IMR-90 (cell line): ENCODE measurements at regions not wholly inside any gene's neighbourhood (a gene's known extent, or its start where the extent isn't known, plus 50 kb on each side); places are given as distances from the start of the nearest gene placed in this dataset.

Experiments
- ATAC-seq: fragments of 200-7000 bp; cut with Tn5 transposase; 2 replicates; pipeline ENCODE4 v1.9.1; 2020; ENCODE audit warnings: low read depth, mild to moderate bottlenecking, moderate library complexity
- BruUV-seq: library from RNA; stranded (reverse); fragments of 400-500 nt; replicated peaks from 2 replicates; lab custom pipeline; 2021; lab: Mats Ljungman, UMichigan
- CTCF ChIA-PET: fragments of 300-600 bp; formaldehyde crosslinking; extraction: SDS; loops from one replicate; lab custom pipeline; 2021; ENCODE audit warnings: antibody characterized with exemption; lab: Yijun Ruan, JAX
- POLR2A ChIA-PET: fragments of 300-600 bp; sonication (Branson Sonifier 250); formaldehyde crosslinking; loops from one replicate; lab custom pipeline; 2022; ENCODE audit warnings: antibody characterized with exemption; ENCODE audit not compliant: unreplicated experiment; lab: Charles Lee
- DNase-seq: peaks from one replicate; pipeline ENCODE4 v3.0.0; 2013
- H2AFZ ChIP-seq: replicated peaks from 2 replicates; pipeline ENCODE3; 2013; ENCODE audit warnings: low read length, mild to moderate bottlenecking; ENCODE audit not compliant: poor library complexity
- H2AK5ac ChIP-seq: 2 replicates; pipeline ENCODE4 v1.6.1; 2013; ENCODE audit warnings: low read depth, low read length, inconsistent platforms
- H2AK9ac ChIP-seq: replicated peaks from 2 replicates; pipeline ENCODE3; 2013; ENCODE audit warnings: mild to moderate bottlenecking, low read depth, low read length, moderate library complexity; ENCODE audit not compliant: poor library complexity
- H2BK120ac ChIP-seq: 2 replicates; pipeline ENCODE4 v1.6.1; 2013; ENCODE audit warnings: low read depth, low read length, inconsistent platforms
- H2BK15ac ChIP-seq: 3 replicates; pipeline ENCODE4 v1.6.1; 2013; ENCODE audit warnings: low read depth, low read length, inconsistent platforms
- H2BK20ac ChIP-seq: 2 replicates; pipeline ENCODE4 v1.6.1; 2013; ENCODE audit warnings: low read depth, mild to moderate bottlenecking, inconsistent platforms, low read length, moderate library complexity
- H2BK5ac ChIP-seq: 2 replicates; pipeline ENCODE4 v1.6.1; 2013; ENCODE audit warnings: mild to moderate bottlenecking, low read depth, low read length, inconsistent platforms; ENCODE audit not compliant: poor library complexity, severe bottlenecking
- H3K14ac ChIP-seq: replicated peaks from 2 replicates; pipeline ENCODE4 v1.6.1; 2013; ENCODE audit warnings: low read depth, low read length, inconsistent platforms
- H3K18ac ChIP-seq: 2 replicates; pipeline ENCODE4 v1.6.1; 2013; ENCODE audit warnings: low read depth, low read length, control low read depth
- H3K23ac ChIP-seq: 2 replicates; pipeline ENCODE4 v1.6.1; 2013; ENCODE audit warnings: low read depth, low read length, inconsistent platforms
- H3K27ac ChIP-seq: 2 replicates; pipeline ENCODE4 v1.5.1; 2013; ENCODE audit warnings: mild to moderate bottlenecking, control low read depth, low read length; ENCODE audit not compliant: insufficient read depth
- H3K27me3 ChIP-seq: 2 replicates; pipeline ENCODE4 v1.6.1; 2013; ENCODE audit warnings: low read length; ENCODE audit not compliant: control insufficient read depth, insufficient read depth
- H3K36me3 ChIP-seq: 2 replicates; pipeline ENCODE4 v1.6.1; 2013; ENCODE audit warnings: low read length, mixed read lengths; ENCODE audit not compliant: control insufficient read depth, insufficient read depth
- H3K4ac ChIP-seq: 2 replicates; pipeline ENCODE4 v1.6.1; 2013; ENCODE audit warnings: low read depth, low read length, inconsistent platforms
- H3K4me1 ChIP-seq: 2 replicates; pipeline ENCODE4 v1.6.1; 2013; ENCODE audit warnings: low read length, mixed read lengths; ENCODE audit not compliant: control insufficient read depth, insufficient read depth
- H3K4me2 ChIP-seq: 2 replicates; pipeline ENCODE4 v1.6.1; 2013; ENCODE audit warnings: low read depth, mild to moderate bottlenecking, control low read depth, low read length, moderate library complexity
- H3K4me3 ChIP-seq: 2 replicates; pipeline ENCODE4 v1.5.1; 2013; ENCODE audit warnings: low read depth, mild to moderate bottlenecking, control low read depth, low read length, moderate library complexity; ENCODE audit not compliant: insufficient read depth
- H3K56ac ChIP-seq: 2 replicates; pipeline ENCODE4 v1.6.1; 2013; ENCODE audit warnings: low read length, inconsistent platforms; ENCODE audit not compliant: insufficient read depth; ENCODE audit errors: extremely low read depth
- H3K79me1 ChIP-seq, 2 experiments: 2 replicates each; pipeline ENCODE4 v1.6.1; 2013; ENCODE audit warnings: low read length in 2 of 2, inconsistent platforms in 1 of 2, low read depth in 1 of 2
- H3K9ac ChIP-seq: 2 replicates; pipeline ENCODE4 v1.6.1; 2013; ENCODE audit warnings: low read depth, low read length, control low read depth
- H3K9me1 ChIP-seq: 2 replicates; pipeline ENCODE4 v1.6.1; 2013; ENCODE audit warnings: low read length, inconsistent platforms; ENCODE audit not compliant: insufficient read depth
- H3K9me3 ChIP-seq: 2 replicates; pipeline ENCODE4 v1.6.1; 2013; ENCODE audit warnings: low read length; ENCODE audit not compliant: control insufficient read depth, insufficient read depth
- H4K20me1 ChIP-seq: 2 replicates; pipeline ENCODE4 v1.6.1; 2013; ENCODE audit warnings: low read length, inconsistent platforms; ENCODE audit not compliant: insufficient read depth
- H4K5ac ChIP-seq: 2 replicates; pipeline ENCODE4 v1.6.1; 2013; ENCODE audit warnings: mild to moderate bottlenecking, low read depth, low read length, control low read depth
- H4K8ac ChIP-seq, 2 experiments: 2 replicates each; pipeline ENCODE4 v1.6.1; 2013; ENCODE audit warnings: low read depth in 2 of 2, low read length in 2 of 2, control low read depth in 1 of 2, inconsistent platforms in 1 of 2
- H4K91ac ChIP-seq: 2 replicates; pipeline ENCODE4 v1.6.1; 2013; ENCODE audit warnings: low read depth, low read length, inconsistent platforms; ENCODE audit not compliant: insufficient read depth
- BHLHE40 ChIP-seq: fragments of 150-350 bp; IDR thresholded peaks from 2 replicates; pipeline ENCODE4 v1.6.1; 2016; ENCODE audit warnings: mild to moderate bottlenecking, low read depth, low read length
- CEBPB ChIP-seq: IDR thresholded peaks from 2 replicates; pipeline ENCODE4 v1.6.1; 2012; ENCODE audit warnings: low read depth, low read length, improper control_type of control experiment
- CHD1 ChIP-seq: IDR thresholded peaks from 2 replicates; pipeline ENCODE4 v1.6.1; 2012; ENCODE audit warnings: low read depth, low read length, improper control_type of control experiment
- FOS ChIP-seq: fragments of 150-350 bp; IDR thresholded peaks from 2 replicates; pipeline ENCODE4 v1.6.1; 2016; ENCODE audit warnings: low read depth, low read length
- MAFK ChIP-seq: IDR thresholded peaks from 2 replicates; pipeline ENCODE4 v1.6.1; 2012; ENCODE audit warnings: low read depth, low read length, improper control_type of control experiment
- MAZ ChIP-seq: IDR thresholded peaks from 2 replicates; pipeline ENCODE4 v1.6.1; 2012; ENCODE audit warnings: low read depth, mild to moderate bottlenecking, low read length, improper control_type of control experiment, moderate library complexity, borderline replicate concordance
- MXI1 ChIP-seq: IDR thresholded peaks from 2 replicates; pipeline ENCODE4 v1.6.1; 2012; ENCODE audit warnings: low read depth, mild to moderate bottlenecking, low read length, moderate library complexity, borderline replicate concordance
- NFE2L2 ChIP-seq: fragments of 150-350 bp; IDR thresholded peaks from 2 replicates; pipeline ENCODE4 v1.6.1; 2016; ENCODE audit warnings: low read depth, mild to moderate bottlenecking, low read length
- RAD21 ChIP-seq: IDR thresholded peaks from 2 replicates; pipeline ENCODE4 v1.6.1; 2012; ENCODE audit warnings: low read length, improper control_type of control experiment
- RCOR1 ChIP-seq: IDR thresholded peaks from 2 replicates; pipeline ENCODE4 v1.6.1; 2012; ENCODE audit warnings: mild to moderate bottlenecking, low read length, improper control_type of control experiment; ENCODE audit not compliant: insufficient replicate concordance
- RFX5 ChIP-seq: IDR thresholded peaks from 2 replicates; pipeline ENCODE4 v1.8.0; 2012; ENCODE audit warnings: low read depth, mild to moderate bottlenecking, low read length, moderate library complexity
- SMC3 ChIP-seq: fragments of 150-350 bp; IDR thresholded peaks from 2 replicates; pipeline ENCODE4 v1.6.1; 2016; ENCODE audit warnings: low read depth, mild to moderate bottlenecking, antibody characterized with exemption, low read length, moderate library complexity
- dilution Hi-C: fragments of 300-500 bp; cut with HindIII; formaldehyde crosslinking; loops from one replicate; pipeline ENCODE4 v1.14.3; 2018; ENCODE audit warnings: low sequenced_read_pairs; ENCODE audit not compliant: unreplicated experiment
- in situ Hi-C: fragments of 300-500 bp; cut with MboI; formaldehyde crosslinking; loops from 3 replicates; pipeline ENCODE4 v1.14.3; 2019; ENCODE audit warnings: low sequenced_read_pairs, inconsistent platforms, mixed read lengths
- intact Hi-C: fragments of 100-400 bp; cut with micrococcal nuclease; formaldehyde crosslinking; loops from 2 replicates; pipeline ENCODE4 v1.10.0; 2022

- no peak overlapping the region for H4K91ac ChIP-seq
- no peak overlapping the region for H3K23ac ChIP-seq
- H3K4ac ChIP-seq: no peak overlapping the region
- ATAC-seq (no peak), DNase-seq (no peak)
- H3K9me3 ChIP-seq: peaks cover 3% of the 10 kb centered on the region; the same call in 1 of the 2 replicates
- no peak overlapping the region for H2AK5ac ChIP-seq
- H2BK20ac ChIP-seq: no peak overlapping the region
- in situ Hi-C loops (no loop called here), dilution Hi-C loops (no loop called here), intact Hi-C loops (no loop called here)
- no peaks in the 10 kb centered on the region for H4K20me1 ChIP-seq
- no peaks in the 10 kb centered on the region for H3K79me1 ChIP-seq
- no TSS peak for BruUV-seq
- H3K18ac ChIP-seq: no peak overlapping the region
- H4K5ac ChIP-seq: no peak overlapping the region
- H2BK120ac ChIP-seq: no peak overlapping the region
- no peak overlapping the region for H2BK15ac ChIP-seq
- no peak for TF ChIP-seq MAZ
- no peak for TF ChIP-seq RFX5
- TF ChIP-seq CEBPB: no peak
- TF ChIP-seq FOS: no peak
- no peak for TF ChIP-seq CHD1
- no peak for TF ChIP-seq RCOR1
- no peak for TF ChIP-seq RAD21
- no peak for TF ChIP-seq MXI1
- TF ChIP-seq SMC3: no peak
- TF ChIP-seq BHLHE40: no peak
- TF ChIP-seq MAFK: no peak
- no peak for TF ChIP-seq NFE2L2
- H2AK9ac ChIP-seq: no peak overlapping the region
- H3K9ac ChIP-seq: no peak overlapping the region
- H3K36me3 ChIP-seq: no peaks in the 10 kb centered on the region
- no peaks in the 10 kb centered on the region for H3K4me1 ChIP-seq
- POLR2A ChIA-PET: no interaction called here
- no peak overlapping the region for H4K8ac ChIP-seq
- H3K56ac ChIP-seq: no peak overlapping the region
- H2BK5ac ChIP-seq: no peak overlapping the region
- H3K27ac ChIP-seq: no peak overlapping the region
- no peaks in the 10 kb centered on the region for H3K9me1 ChIP-seq
- no peaks in the 10 kb centered on the region for H3K27me3 ChIP-seq
- CTCF ChIA-PET: interaction anchor here (0.6 kb wide), 1 partner anchor 34 kb away, joined by 3 read pairs; no protein-coding TSS in a partner anchor
- H3K14ac ChIP-seq: no peak overlapping the region
- no peak overlapping the region for H3K4me3 ChIP-seq
- H3K4me2 ChIP-seq: no peak overlapping the region
- H2AFZ ChIP-seq: no peak overlapping the region
Observed at GRCh38 chr18:66731890-66732289, 128.0 kb upstream of the CDH19 start.
